K562 (cell line): ENCODE measurements at regions not wholly inside any gene's neighbourhood (a gene's known extent, or its start where the extent isn't known, plus 50 kb on each side); places are given as distances from the start of the nearest gene placed in this dataset.
A peak's percentile ranks its signal among the peaks of the same experiment; 100 is the strongest.

Source experiments
- ARID1B ChIP-seq: fragments of 450-650 bp; IDR thresholded peaks from 2 replicates; pipeline ENCODE4 v1.6.1; 2016; ENCODE audit warnings: antibody characterized with exemption, mild to moderate bottlenecking, inconsistent platforms
- CCNT2 ChIP-seq: IDR thresholded peaks from 2 replicates; pipeline ENCODE4 v1.6.1; 2011; ENCODE audit warnings: borderline replicate concordance, low read depth, mild to moderate bottlenecking, moderate library complexity, mixed read lengths, low read length; ENCODE audit not compliant: insufficient read length; ENCODE audit errors: extremely low read depth
- E2F8 ChIP-seq: fragments of 450-650 bp; IDR thresholded peaks from 2 replicates; pipeline ENCODE4 v1.7.1; 2018; ENCODE audit warnings: mild to moderate bottlenecking, low read depth; ENCODE audit not compliant: partially characterized antibody
- EGR1 ChIP-seq: fragments of 450-650 bp; conservative IDR thresholded peaks from 2 replicates; pipeline ENCODE4 v1.6.1; 2017; ENCODE audit warnings: mild to moderate bottlenecking
- ERF ChIP-seq: fragments of 450-650 bp; formaldehyde crosslinking; IDR thresholded peaks from 2 replicates; pipeline ENCODE4 v1.4.0; 2020; ENCODE audit warnings: mild to moderate bottlenecking, mixed read lengths
- ETV5 ChIP-seq: sonication (generic); formaldehyde crosslinking; IDR thresholded peaks from 2 replicates; pipeline ENCODE4 v1.4.0; 2020; ENCODE audit warnings: low read depth, mild to moderate bottlenecking, missing genetic modification reagents
- ETV6 ChIP-seq, 3 experiments: fragments of 150-350 bp in 1 of 3; sonication (generic) in 1 of 3; formaldehyde crosslinking in 1 of 3; IDR thresholded peaks; 2 replicates each; pipeline versions ENCODE4 v1.6.1 to v1.8.0; 2014 to 2022; ENCODE audit warnings: borderline replicate concordance in 2 of 3, low read depth in 2 of 3, antibody characterized with exemption in 1 of 3, low read length in 1 of 3, mild to moderate bottlenecking in 1 of 3, missing genetic modification reagents in 1 of 3
- LARP7 ChIP-seq: fragments of 450-650 bp; IDR thresholded peaks from 2 replicates; pipeline ENCODE4 v1.6.1; 2016
- MED1 ChIP-seq: sonication (generic); formaldehyde crosslinking; IDR thresholded peaks from 2 replicates; pipeline ENCODE4 v1.8.1; 2023; ENCODE audit warnings: missing genetic modification reagents, borderline replicate concordance
- MEIS2 ChIP-seq: fragments of 450-650 bp; IDR thresholded peaks from 2 replicates; pipeline ENCODE4 v1.6.1; 2014; ENCODE audit warnings: mild to moderate bottlenecking; ENCODE audit not compliant: partially characterized antibody
- MLLT1 ChIP-seq, 2 experiments: fragments of 450-650 bp; IDR thresholded peaks; 2 replicates each; pipeline ENCODE4 v1.6.1; 2016
- MYC ChIP-seq, 2 experiments: fragments of 250-450 bp in 1 of 2; sonication (Bioruptor Pico) in 1 of 2; IDR thresholded peaks; 2 replicates each; pipeline versions ENCODE4 v1.5.1 to v1.6.1; 2012 to 2021; ENCODE audit warnings: low read depth in 2 of 2, borderline replicate concordance in 1 of 2, improper control_type of control experiment in 1 of 2, low read length in 1 of 2, mild to moderate bottlenecking in 1 of 2, moderate library complexity in 1 of 2
- NFRKB ChIP-seq: fragments of 450-650 bp; IDR thresholded peaks from 2 replicates; pipeline ENCODE4 v1.6.1; 2016; ENCODE audit warnings: low read depth
- PHF21A ChIP-seq: fragments of 450-650 bp; IDR thresholded peaks from 2 replicates; pipeline ENCODE4 v1.6.1; 2017; ENCODE audit warnings: low read depth, borderline replicate concordance
- RNF2 ChIP-seq: sonication (generic); IDR thresholded peaks from 2 replicates; pipeline ENCODE4 v1.6.1; 2016
- SP2 ChIP-seq: IDR thresholded peaks from 2 replicates; pipeline ENCODE4 v1.6.1; 2011; ENCODE audit warnings: mild to moderate bottlenecking, low read depth, low read length, moderate library complexity; ENCODE audit not compliant: poor library complexity, severe bottlenecking; ENCODE audit errors: extremely low read depth
- SRSF7 ChIP-seq: fragments of 200-400 bp; formaldehyde crosslinking; optimal IDR thresholded peaks from 2 replicates; pipeline ENCODE3; 2017; ENCODE audit warnings: mild to moderate bottlenecking, low read depth, low read length
- TRIM24 ChIP-seq, 2 experiments: fragments of 450-650 bp; IDR thresholded peaks; 2 replicates each; pipeline ENCODE4 v1.6.1; 2016
- ZNF232 ChIP-seq: sonication (generic); formaldehyde crosslinking; IDR thresholded peaks from 2 replicates; pipeline ENCODE4 v1.8.0; 2022; ENCODE audit warnings: mild to moderate bottlenecking, missing genetic modification reagents
- ZNF592 ChIP-seq: fragments of 450-650 bp; IDR thresholded peaks from 2 replicates; pipeline ENCODE4 v1.6.1; 2017; ENCODE audit warnings: antibody characterized with exemption, mild to moderate bottlenecking

- TF ChIP-seq ZNF592 (0 out of 2 replicates have a peak, but pooled peaks have one; percentile 37), ERF (CRISPR knock-in tag) (no peak), MED1 (CRISPR knock-in tag) (no peak), CCNT2 (no peak), SP2 (no peak), RNF2 (no peak), TRIM24 (IDR thresholded peaks at IDR 0.05) (no peak), LARP7 (no peak), ETV6 (IDR thresholded peaks at IDR 0.05; ENCODE audit: borderline replicate concordance in 1 of 2, low read depth in 2 of 2, low read length in 1 of 2) (no peak), ETV6 (CRISPR knock-in tag; IDR thresholded peaks at IDR 0.05; ENCODE audit: borderline replicate concordance) (no peak), MYC (IDR thresholded peaks at IDR 0.05; ENCODE audit: low read depth, low read length) (no peak), MYC (CRISPR knock-in tag; IDR thresholded peaks at IDR 0.05; ENCODE audit: borderline replicate concordance, low read depth) (no peak), NFRKB (0 out of 2 replicates have a peak, but pooled peaks have one; percentile 26), SRSF7 (no peak), ETV5 (CRISPR knock-in tag) (no peak), MLLT1 (IDR thresholded peaks at IDR 0.05) (no peak), PHF21A (no peak), MEIS2 (peak; percentile 29), EGR1 (no peak), ZNF232 (CRISPR knock-in tag) (no peak), E2F8 (no peak), ARID1B (0 out of 2 replicates have a peak, but pooled peaks have one; percentile 10)
Observed at GRCh38 chr9:88809355-88810161, 181.7 kb upstream of the S1PR3 start (continued).
